Eye (tissue), 1 donor: ENCODE measurements at regions not wholly inside any gene's neighbourhood (a gene's known extent, or its start where the extent isn't known, plus 50 kb on each side); places are given as distances from the start of the nearest gene placed in this dataset.

Experiments
- DNase-seq: peaks from one replicate; pipeline ENCODE4 v3.0.0-alpha.2; 2015

DNA sequence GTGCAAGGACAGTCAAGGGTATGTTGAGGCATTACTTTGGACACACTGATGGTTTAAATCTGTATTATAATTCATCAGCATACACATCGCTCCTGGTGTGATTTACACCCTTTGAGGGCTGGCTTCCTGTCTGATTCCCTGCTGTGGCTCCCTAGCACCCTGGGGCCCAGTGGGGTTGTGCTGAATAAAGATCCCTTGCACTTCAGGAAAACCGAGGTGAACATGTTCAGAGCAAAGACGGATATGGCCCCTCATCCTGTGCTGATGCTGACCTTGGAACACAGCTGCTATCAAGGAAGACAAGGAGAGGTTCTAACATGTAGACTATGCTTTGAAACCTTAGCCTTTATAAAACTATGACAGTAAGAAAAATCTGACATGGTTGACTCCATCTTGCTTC, 84.6 kb upstream of the UNC5B start:
- no peak for DNase-seq

DNA sequence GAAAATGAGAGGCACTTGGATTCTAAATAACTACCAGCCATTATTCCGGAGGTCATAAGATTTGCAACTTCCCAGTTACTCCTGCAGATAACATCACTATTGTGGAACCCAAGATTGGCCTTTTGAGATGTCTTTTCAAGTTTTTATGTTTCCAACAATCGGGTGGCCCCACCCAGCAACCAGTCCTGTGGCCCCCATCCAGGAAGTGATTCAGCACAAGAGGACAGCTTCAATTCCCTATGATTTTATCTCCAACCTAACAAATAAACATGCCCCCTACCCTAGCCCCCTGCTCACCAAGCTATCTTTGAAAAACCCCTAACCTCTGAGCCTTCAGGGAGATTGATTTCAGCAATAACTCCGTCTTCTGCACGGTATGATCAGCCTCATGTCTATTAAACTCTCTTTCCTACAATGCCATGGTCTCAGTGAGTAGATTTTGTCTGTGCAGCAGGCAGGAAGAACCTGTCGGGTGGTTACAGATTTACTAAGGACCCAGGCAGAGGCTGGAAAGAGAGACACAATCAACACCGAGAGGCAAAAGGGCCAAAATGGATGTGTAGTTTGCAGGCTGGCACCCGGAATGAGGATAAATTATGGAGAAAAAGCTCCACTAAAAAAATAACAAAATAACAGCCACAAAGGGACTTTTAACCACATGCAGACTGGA, 83.9 kb upstream of the UNC5B start:
- DNase-seq = no peak

DNA sequence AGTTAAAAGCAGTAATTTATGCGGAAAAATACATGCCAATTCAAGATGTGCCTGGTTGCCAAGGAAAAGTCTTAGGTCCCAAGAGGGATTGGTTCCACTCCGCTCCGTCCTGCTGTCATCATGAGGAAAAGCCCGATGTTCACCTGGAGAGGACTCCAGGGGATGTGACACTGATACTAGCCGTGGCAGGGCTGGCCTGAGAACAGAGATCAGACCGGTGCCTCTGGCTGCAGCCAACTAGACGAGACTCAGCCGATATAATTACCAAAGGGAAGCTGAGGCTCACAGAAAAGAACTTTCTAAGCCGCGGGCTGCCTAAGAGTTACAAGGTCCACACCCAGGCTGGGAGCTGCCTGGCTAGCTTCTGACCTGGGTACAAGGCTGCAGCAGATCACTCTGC, 81.3 kb upstream of the UNC5B start:
- DNase-seq = no peak

DNA sequence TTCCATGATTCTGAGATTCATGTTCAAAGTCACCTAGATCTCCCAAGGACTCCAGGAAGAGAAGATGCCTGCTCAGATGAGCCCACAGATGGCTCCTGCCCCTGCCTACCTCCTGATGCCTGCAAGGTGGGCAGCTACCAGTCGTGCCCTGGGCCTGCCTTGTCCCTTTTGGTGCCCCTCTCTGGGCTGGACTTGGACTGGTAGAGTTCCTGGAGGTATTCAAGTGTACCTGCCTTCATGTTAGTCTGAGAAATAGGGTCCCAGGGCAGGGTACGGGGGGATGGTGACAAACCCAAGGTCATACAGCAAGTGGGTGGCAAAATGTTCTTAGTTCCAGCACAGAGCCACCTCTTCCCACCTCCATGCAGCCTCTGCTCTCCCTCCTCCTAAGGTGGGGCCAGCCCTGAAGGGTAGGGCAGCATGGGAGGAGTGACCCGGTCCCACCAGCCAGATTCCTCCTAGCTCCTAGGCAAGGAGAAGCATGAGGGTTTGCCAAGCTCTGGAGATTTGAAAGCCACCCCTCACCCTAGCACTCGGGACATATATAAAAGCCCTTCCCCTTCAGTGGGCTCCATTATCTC, 80.8 kb upstream of the UNC5B start:
- no peak for DNase-seq

DNA sequence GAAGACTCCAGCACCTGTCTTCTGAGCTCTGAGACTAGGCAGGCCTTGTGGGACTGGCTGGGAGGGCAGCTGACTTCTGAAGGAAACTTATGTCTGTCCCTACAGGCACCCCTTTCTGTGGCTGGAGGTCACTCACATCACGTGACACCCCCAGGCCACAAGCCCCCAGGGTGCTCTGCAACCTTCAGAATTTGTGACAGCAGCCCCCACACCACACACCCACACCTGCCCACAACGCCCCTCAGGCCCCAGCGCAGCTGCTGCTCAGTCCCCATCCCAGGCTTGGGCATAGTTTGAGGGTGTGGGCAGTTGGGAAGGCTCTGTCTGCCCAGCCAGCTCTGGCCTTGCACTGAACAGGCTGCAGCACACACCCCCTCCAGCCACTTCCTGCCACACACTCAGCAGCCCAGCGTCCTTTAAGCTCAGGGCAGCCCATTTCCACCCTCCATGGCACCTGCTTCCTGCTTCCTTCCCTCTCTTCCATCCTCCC, 80.0 kb upstream of the UNC5B start:
- DNase-seq = no peak

DNA sequence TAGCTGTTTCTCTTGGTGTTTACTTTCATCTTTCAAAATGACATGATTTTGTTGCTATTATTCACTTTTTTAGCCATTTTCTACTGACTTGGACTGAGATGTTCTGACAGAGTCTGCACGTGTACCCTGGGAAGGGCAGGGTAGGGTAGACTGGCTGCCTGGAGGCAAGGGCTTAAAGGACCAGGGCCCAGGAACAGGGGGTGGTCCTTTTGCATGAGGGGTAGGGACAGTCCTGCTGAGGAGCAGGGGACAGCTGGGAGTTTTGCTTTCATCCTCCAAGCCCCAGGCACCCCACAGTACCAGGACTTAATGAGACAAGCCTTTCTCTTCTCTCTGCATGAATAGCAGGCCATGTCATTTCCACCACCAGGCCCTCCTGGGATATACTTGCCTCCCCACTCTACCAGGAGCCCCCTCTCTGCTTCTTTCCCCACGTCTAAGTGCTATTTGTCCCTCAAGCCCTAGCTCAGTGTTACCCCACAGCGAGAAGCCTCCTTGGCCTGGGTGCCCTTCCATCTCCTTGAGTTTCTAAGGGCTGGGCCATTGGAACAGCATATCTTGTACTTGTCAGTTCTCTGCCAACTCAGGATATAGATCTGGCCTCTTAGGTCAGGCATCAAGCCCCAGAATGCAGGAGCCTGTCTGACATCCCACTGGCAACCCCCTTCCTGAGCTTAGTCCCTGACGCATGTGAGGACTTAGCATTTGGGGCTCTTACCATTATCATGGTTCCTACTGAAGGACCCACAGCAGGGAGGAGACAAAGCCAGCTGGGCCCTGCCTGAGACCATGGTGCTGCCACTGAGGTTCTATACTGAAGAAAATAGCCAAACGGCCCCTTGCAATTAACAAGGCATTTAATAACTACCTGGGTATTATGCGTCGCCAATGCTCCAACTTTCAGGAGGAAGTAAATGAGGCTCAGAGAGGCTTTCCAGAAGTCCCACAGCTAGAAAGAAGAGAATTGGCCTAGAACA, 78.4 kb upstream of the UNC5B start:
- no peak for DNase-seq

DNA sequence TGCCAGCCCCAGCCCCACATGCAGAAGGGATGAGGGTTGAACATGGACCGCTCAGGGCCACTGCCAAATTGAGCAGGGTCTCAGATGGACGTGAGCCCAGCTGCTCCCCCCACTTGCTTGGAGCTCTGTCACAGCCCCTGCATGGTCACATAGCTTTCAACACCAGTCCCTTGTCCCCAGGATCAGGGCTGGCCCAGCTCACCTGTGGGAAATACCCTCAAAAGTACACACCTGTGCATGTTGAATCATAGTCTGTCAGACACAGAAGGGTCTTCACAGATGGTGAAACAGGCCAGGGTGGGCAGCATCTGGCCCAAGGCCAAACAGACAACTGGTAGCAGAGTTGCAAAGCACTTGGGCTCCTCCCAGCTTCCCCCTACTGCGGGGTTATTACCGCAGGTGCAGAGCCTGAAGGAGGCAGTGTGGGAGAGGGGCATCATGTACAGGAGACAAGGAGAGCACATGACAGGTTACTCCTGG, 77.6 kb upstream of the UNC5B start:
- no peak for DNase-seq

DNA sequence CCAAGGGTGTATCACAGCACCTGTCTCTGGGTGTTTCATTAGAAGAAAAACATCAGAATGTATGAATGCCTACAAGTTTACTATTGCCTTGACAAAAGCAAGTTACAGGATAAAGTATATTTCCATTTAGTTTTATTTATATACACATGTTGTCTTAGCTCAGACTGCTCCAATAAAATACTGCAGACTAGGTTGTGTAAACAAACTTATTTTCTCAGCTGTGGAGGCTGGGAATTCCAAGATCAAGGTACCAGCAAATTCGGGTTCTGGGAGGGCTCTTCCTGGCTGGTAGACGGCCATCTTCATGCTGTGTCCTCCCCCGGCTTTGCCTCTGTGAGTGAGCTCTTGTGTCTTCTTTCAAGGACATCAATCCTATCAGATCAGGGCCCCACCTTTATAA, 77.1 kb upstream of the UNC5B start:
- no peak for DNase-seq

DNA sequence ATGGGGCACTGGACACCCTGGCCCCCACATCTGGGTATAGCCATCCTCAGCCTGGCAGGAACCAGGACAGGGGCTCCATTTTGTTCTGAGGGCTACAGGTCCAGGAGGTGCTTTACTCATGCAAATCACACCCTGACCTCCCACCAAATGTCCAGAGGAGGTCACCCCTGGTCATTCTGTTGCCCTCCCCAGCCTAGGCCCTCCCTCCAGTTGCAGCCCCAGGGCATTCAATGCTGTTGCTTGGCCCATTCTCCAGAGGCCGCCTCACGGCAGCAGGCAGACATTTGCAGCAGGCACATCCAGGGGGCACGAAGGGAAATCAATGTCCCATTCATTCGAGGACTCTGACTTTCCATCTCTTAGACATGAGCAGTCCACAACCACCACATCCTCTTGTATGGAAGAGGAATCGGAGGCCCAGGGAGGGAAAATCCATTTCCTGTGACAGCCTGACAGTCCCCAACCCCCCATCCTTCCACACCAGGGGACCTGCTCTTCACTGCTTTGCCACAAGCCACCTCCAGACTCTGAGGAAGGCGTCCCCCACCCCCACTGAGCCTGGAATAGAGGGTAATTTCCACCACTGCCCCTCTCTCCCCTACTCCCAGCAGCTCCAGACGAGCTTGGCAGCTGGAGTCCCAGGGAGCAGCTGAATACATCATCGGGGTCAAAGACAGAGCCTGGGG, 76.2 kb upstream of the UNC5B start:
- DNase-seq = peak; percentile 52

DNA sequence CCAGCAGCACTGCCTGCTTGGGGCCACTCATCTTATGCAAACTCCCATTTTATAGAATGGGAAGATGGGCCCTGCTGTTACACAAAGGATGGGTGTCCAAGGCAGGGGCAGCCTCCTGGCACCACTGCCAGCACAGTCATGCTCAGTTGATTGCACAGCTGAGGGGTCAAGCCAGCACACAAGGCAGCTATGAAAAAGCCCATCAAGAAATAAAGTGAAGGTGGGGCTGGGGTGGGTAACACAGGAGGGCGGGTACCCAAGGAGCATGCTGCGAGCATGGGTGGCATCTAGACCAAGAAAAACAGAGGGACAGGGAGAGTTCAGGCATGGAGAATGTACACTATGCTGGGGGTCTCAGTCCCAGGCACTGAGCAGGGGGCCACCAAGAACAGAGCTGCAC, 74.7 kb upstream of the UNC5B start:
- DNase-seq = no peak

DNA sequence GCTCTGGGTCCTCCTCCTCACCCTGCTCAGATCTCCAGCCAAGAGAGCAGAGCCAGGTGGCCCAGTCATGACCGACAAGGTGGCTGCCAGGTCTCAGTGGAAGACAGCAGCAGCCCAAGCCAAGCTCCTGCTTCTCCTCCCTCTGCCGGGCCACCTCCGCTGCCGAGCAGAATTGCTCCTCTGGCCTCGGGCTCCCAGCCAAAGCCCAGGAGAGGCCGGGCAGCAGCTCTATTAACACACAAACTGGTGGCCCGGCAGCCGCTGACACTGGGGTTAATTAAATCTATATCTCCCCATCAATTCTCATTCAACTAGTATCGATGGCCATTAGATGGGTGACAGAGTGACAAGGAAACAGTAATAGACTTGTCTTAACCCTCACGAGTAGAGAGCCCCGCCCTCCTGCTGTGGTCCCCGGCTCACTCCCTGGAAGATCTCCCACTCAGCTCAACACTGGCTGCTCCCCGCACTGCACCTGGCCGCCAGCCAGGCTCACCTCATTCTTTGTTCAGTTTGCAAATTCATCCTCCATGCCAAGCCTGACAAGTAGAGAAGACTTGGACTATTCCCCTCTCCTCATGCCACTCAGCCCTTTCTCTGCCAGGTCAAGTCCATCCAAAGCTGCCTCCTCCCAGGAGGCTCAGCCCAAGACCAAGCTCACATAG, 74.1 kb upstream of the UNC5B start:
- DNase-seq = no peak

DNA sequence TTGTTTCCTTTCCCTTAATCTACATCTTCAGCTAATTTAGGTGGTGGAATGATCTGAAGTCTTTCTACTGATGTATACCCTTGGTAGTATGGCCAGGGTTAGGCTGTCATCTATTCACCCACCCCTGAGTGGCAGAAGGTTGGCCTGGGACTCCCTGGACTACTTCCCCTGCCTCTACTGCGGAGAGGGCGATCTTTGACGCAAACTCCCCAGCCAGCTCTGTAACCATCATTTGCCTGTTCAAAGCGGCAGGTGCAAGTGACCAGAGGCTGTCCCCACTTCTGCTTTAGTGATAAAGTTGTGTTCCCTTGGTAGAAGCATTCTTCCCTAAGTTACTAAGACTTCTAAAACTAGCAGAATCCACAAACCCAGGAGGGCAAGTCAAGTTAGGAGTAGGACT, 70.8 kb upstream of the UNC5B start:
- no peak for DNase-seq

DNA sequence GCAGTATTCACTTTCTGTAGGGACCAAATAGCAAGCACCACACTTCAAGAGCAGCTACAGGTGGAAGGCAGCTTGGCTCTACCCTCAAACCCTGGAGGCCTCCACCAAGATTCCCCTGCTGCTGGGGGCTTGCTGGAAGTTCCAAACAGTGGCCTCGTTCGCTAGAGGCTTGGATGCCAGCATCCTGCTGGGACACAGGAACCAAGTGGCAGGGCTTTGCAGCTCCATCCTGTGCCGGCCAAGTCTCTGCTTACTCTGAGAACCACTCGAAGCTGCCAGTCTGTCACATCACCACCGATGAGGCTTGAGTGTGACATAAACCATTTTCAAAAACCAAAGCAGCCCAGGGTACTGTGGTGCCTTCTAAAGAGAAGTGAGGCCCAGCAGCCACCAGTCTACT, 69.2 kb upstream of the UNC5B start:
- no peak for DNase-seq

DNA sequence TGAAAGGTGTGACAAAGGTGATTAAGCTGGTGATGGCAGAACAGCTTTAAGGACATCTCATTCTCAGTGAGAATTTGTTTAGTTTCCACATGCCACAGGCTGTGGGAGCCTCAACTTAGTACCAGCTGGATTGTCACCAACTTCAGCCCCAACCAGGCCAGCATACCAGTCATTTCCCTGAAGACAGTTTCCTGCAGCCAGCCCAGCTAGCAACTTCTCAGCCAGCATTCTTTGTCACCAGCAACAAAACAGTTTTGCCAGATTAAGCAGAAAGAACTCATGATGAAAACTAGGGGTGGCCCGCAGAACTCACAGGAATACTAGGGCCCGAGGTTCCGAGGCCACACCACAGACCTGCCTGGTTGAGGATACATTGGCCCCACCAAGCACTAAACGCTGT, 68.8 kb upstream of the UNC5B start:
- no peak for DNase-seq

DNA sequence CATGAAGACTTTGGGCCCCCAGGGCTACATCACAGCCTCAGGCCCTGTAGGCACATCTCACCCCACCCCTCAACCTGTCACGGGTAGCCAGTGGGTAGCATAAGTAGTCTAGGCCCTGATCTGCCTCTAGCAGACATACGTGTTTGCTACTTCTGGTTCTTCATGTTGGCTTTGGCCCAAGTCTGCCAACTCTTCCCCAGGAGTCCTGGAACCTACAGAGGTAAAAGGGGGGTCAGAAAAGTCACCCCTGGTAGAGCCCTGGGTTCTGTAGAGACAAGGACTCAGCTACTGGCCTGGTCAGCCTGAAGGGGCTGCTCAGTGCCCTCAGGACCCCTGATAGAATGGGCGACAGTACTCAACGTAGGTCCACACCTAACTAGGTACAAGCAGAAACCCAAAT, 67.5 kb upstream of the UNC5B start:
- no peak for DNase-seq

DNA sequence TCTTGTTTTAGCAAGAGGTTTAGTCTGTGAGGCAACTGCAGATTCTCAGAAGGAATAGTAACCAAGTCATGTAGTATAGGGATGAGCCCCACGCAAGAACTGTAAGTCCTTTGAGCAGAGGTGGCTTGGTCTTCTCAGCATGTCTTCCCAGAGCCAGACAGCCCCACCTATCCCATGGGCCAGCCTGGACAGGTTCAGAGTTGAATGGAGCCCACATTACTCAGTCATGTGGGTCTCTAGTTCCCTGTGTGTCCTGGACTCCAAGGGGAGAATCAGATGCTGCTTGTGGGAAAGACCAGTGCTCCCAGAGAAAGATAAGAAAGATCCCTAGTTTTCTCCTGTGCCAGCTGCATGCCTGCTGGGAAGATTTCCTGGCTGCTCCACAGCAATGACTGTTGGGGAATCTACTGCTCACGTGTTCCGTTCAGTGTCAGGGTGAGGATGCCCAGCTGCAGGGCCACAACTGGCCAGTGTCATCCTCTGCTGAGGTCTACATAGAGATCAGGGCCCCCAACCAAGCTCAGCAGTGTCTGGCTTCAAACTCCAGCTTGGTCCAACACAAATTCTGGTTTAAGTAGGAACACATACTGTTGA, 66.9 kb upstream of the UNC5B start:
- no peak for DNase-seq

DNA sequence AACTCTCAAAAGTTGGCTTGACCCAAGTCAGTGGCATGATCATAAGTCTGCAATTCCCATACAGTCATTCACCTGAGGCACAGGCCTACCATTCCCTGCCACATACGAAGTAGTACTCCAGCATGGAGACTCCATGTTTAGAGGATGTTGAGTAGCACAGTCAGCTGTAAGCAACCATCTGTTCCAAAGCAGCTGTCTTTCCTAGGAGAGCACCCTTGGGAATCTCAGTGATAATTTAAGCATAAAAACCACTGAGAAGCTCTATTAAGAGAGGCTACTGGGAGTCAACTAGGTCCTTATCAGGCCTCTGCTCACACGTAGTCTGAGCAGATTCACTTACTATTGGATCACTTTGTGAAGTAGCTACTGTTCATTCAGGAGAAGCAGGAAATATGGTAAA, 61.6 kb upstream of the UNC5B start:
- peak; percentile 52 for DNase-seq

DNA sequence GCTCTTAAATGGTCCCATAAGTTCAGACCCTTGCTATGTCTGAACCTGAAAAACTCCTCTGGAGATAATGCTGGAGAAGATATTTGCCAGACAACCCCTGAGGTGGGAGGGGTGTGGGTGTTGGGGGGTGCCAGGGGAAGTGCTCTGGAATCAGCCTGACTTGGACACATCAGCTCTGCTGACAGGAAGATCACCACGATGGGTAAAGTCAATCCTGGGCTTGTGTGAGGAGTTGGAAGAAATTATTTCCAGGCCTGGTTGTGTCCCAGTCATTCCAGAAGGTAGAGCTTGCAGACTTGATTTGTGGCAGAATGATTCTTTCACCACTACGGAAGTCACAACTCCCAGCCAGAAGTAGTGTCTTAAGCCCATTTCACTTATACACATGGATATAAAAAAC, 60.3 kb upstream of the UNC5B start:
- DNase-seq = no peak

DNA sequence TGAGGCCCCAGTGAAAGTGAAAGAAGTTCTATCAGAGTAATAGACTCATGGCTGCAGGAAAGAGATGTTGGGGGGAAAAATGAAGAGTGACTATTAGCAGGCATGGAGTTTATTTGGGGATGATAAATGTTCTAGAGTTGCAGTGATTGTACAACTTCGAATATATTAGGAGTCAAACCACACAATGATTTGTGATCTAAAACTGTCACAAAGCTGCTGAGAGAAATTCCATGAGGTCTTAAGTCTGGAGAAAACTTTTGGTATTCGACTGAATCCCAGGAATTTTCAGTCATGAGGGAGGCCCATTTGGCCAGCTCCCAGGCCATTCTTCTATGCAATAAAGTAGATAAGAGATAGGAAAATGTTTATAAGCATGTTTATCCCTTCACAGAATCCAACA, 55.9 kb upstream of the UNC5B start:
- DNase-seq = no peak

DNA sequence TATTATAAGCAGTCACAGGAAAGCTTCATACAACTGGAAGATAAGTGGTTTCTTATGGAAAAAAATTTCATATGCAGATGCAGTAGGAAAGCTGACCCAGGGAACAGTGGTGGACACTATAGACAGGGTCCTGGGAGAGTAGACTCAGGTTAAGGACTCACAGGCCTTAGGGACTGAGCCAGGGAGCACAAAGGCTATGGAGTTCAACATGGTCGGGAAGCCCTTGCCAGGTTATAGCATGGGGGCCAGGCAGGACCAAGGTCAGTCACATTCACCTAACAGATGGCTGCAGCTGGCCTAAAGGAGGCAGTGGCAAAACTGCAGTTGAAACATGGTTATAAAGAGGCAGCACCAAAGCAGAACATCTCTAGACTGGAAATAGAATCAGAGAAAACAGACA, 54.9 kb upstream of the UNC5B start:
- DNase-seq = no peak

DNA sequence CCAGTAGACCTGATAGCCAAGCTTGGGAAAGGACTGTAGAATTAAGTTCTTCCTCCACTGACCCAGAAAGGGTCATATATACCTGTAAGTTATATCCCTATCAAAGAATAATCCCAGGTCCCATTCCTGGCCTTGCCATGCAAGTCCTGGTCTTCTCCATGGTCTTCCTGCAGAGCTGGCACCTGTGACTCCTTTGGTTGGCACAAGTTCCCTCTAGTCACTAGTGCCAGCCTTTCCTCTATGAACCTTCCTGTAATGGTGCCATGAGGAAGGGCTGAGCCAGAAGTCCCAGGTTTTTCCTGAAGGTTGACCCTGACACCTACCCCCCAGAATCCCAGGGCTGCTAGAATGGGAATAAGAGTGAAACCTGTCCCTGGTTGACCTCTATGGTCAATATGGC, 54.1 kb upstream of the UNC5B start:
- no peak for DNase-seq

DNA sequence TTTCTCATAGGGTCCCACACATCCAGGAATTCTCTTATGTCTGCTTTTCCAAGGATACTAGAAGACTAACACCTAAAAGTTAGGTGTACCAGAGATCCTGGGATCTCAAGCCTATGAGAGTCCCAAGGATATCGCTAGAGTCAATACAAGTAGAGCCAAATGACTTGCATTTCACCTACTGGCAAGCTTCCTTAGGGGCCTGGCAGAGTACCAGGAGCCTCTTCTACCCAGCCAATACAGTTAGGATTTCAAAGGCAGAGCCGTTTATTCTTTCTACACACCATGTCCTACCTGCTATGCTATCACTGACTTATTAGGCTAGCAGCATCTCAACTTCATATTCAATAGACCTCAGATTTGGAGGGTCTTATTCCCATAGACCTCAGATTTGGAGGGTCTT, 53.5 kb upstream of the UNC5B start:
- no peak for DNase-seq
